H9 (cell line): ENCODE measurements at regions not wholly inside any gene's neighbourhood (a gene's known extent, or its start where the extent isn't known, plus 50 kb on each side); places are given as distances from the start of the nearest gene placed in this dataset.

Source experiments
- DNase-seq: peaks from one replicate; pipeline ENCODE4 v3.0.0-alpha.2; 2017
- H2AFZ ChIP-seq: one replicate; pipeline ENCODE4 v1.6.1; 2013; ENCODE audit warnings: mild to moderate bottlenecking, low read length, control low read depth, moderate library complexity
- H2AK5ac ChIP-seq: 2 replicates; pipeline ENCODE4 v1.6.1; 2013; ENCODE audit warnings: low read length, control low read depth, mixed read lengths; ENCODE audit not compliant: insufficient read length
- H2BK120ac ChIP-seq: one replicate; pipeline ENCODE4 v1.6.1; 2013; ENCODE audit warnings: low read depth, mild to moderate bottlenecking, low read length, control low read depth, inconsistent platforms; ENCODE audit not compliant: poor library complexity, severe bottlenecking
- H2BK12ac ChIP-seq: 2 replicates; pipeline ENCODE4 v1.6.1; 2013; ENCODE audit warnings: low read length, control low read depth, mixed read lengths, low read depth; ENCODE audit not compliant: insufficient read length
- H2BK15ac ChIP-seq: 2 replicates; pipeline ENCODE4 v1.6.1; 2013; ENCODE audit warnings: low read depth, low read length, control low read depth
- H2BK20ac ChIP-seq: one replicate; pipeline ENCODE4 v1.6.1; 2013; ENCODE audit warnings: low read depth, mild to moderate bottlenecking, low read length, control low read depth, inconsistent platforms; ENCODE audit not compliant: poor library complexity, severe bottlenecking
- H2BK5ac ChIP-seq: 2 replicates; pipeline ENCODE4 v1.6.1; 2013; ENCODE audit warnings: low read length, control low read depth, mixed read lengths; ENCODE audit not compliant: insufficient read length
- H3K14ac ChIP-seq: 2 replicates; pipeline ENCODE4 v1.6.1; 2013; ENCODE audit warnings: low read length, control low read depth; ENCODE audit not compliant: insufficient read depth
- H3K18ac ChIP-seq: 2 replicates; pipeline ENCODE4 v1.6.1; 2013; ENCODE audit warnings: low read depth, mild to moderate bottlenecking, mixed read lengths, low read length, control low read depth; ENCODE audit not compliant: insufficient read length
- H3K23ac ChIP-seq: 2 replicates; pipeline ENCODE4 v1.6.1; 2013; ENCODE audit warnings: low read length, control low read depth, mixed read lengths, low read depth; ENCODE audit not compliant: insufficient read length
- H3K23me2 ChIP-seq: 2 replicates; pipeline ENCODE4 v1.6.1; 2013; ENCODE audit warnings: low read depth, mild to moderate bottlenecking, mixed read lengths, low read length, control low read depth; ENCODE audit not compliant: insufficient read length, poor library complexity, severe bottlenecking
- H3K27ac ChIP-seq: 2 replicates; pipeline ENCODE4 v1.5.1; 2013; ENCODE audit warnings: low read length, control low read depth, mixed read lengths, low read depth; ENCODE audit not compliant: insufficient read length
- H3K27me3 ChIP-seq: 2 replicates; pipeline ENCODE4 v1.6.1; 2013; ENCODE audit warnings: low read length, control low read depth, inconsistent platforms; ENCODE audit not compliant: insufficient read depth
- H3K4ac ChIP-seq: 2 replicates; pipeline ENCODE4 v1.6.1; 2013; ENCODE audit warnings: low read depth, mild to moderate bottlenecking, control low read depth, inconsistent platforms, low read length, moderate library complexity
- H3K4me1 ChIP-seq: 2 replicates; pipeline ENCODE4 v1.6.1; 2013; ENCODE audit warnings: low read length, control low read depth, inconsistent platforms; ENCODE audit not compliant: insufficient read depth
- H3K4me2 ChIP-seq: 2 replicates; pipeline ENCODE4 v1.6.1; 2013; ENCODE audit warnings: low read length, control low read depth, mixed read lengths; ENCODE audit not compliant: insufficient read length, insufficient read depth
- H3K56ac ChIP-seq: 2 replicates; pipeline ENCODE4 v1.6.1; 2013; ENCODE audit warnings: low read depth, mild to moderate bottlenecking, mixed read lengths, low read length, control low read depth; ENCODE audit not compliant: insufficient read length
- H3K79me1 ChIP-seq: 2 replicates; pipeline ENCODE4 v1.6.1; 2013; ENCODE audit warnings: low read depth, mild to moderate bottlenecking, moderate library complexity, low read length, control low read depth, inconsistent platforms; ENCODE audit not compliant: insufficient read depth, poor library complexity, severe bottlenecking
- H3K79me2 ChIP-seq: 2 replicates; pipeline ENCODE4 v1.6.1; 2013; ENCODE audit warnings: low read length, control low read depth, inconsistent platforms; ENCODE audit not compliant: insufficient read depth
- H3K9ac ChIP-seq: 2 replicates; pipeline ENCODE4 v1.6.1; 2013; ENCODE audit warnings: low read length, control low read depth, mixed read lengths; ENCODE audit not compliant: insufficient read length; ENCODE audit errors: extremely low read depth
- H3K9me3 ChIP-seq: one replicate; pipeline ENCODE4 v1.6.1; 2013; ENCODE audit warnings: low read depth, low read length, inconsistent platforms; ENCODE audit not compliant: control insufficient read depth
- H3T11ph ChIP-seq: one replicate; pipeline ENCODE4 v1.6.1; 2013; ENCODE audit warnings: mild to moderate bottlenecking, low read length, control low read depth, inconsistent platforms
- H4K20me1 ChIP-seq: one replicate; pipeline ENCODE4 v1.6.1; 2013; ENCODE audit not compliant: control insufficient read depth, insufficient read length, insufficient read depth
- H4K5ac ChIP-seq: 2 replicates; pipeline ENCODE4 v1.6.1; 2013; ENCODE audit warnings: low read depth, mild to moderate bottlenecking, mixed read lengths, low read length, control low read depth; ENCODE audit not compliant: insufficient read length
- H4K8ac ChIP-seq: replicated peaks from 2 replicates; pipeline ENCODE4 v1.6.1; 2013; ENCODE audit warnings: low read length, control low read depth, mixed read lengths, low read depth; ENCODE audit not compliant: insufficient read length
- H4K91ac ChIP-seq: 2 replicates; pipeline ENCODE4 v1.6.1; 2013; ENCODE audit warnings: low read depth, mild to moderate bottlenecking, moderate library complexity, mixed read lengths, low read length, control low read depth; ENCODE audit not compliant: insufficient read length
- H3K27ac Mint-ChIP-seq, 3 experiments: 2 replicates in 2 of 3; 3 replicates in 1 of 3; pipeline ENCODE4 v1.8.0; 2020 to 2021; ENCODE audit warnings: mixed read lengths in 3 of 3, mild to moderate bottlenecking in 1 of 3, moderate library complexity in 1 of 3
- H3K27me3 Mint-ChIP-seq: 2 replicates; pipeline ENCODE4 v1.8.0; 2021; ENCODE audit warnings: low read depth, mild to moderate bottlenecking, moderate library complexity, mixed read lengths
- H3K36me3 Mint-ChIP-seq, 3 experiments: 2 replicates in 2 of 3; 3 replicates in 1 of 3; pipeline ENCODE4 v1.8.0; 2020 to 2021; ENCODE audit warnings: low read depth in 3 of 3, mixed read lengths in 3 of 3; ENCODE audit not compliant: insufficient read depth in 1 of 3
- H3K4me1 Mint-ChIP-seq, 2 experiments: 2 replicates each; pipeline ENCODE4 v1.8.0; 2020; ENCODE audit warnings: mixed read lengths in 2 of 2
- H3K4me3 Mint-ChIP-seq, 2 experiments: 2 replicates in 1 of 2; 3 replicates in 1 of 2; pipeline ENCODE4 v1.8.0; 2020 to 2021; ENCODE audit warnings: mild to moderate bottlenecking in 2 of 2, mixed read lengths in 2 of 2, moderate library complexity in 1 of 2
- H3K9me3 Mint-ChIP-seq, 2 experiments: 2 replicates in 1 of 2; 3 replicates in 1 of 2; pipeline ENCODE4 v1.8.0; 2020; ENCODE audit warnings: mild to moderate bottlenecking in 2 of 2, mixed read lengths in 2 of 2, moderate library complexity in 1 of 2
- WGBS: extraction: QIAGEN DNeasy Blood & Tissue Kit; methylation state at CpG from one replicate; pipeline ENCODE4 v1.1.7; 2013; ENCODE audit warnings: missing lambda C conversion rate, low lambda C conversion rate, mixed read lengths; ENCODE audit not compliant: insufficient read length; ENCODE audit errors: extremely low coverage; 5-methylcytosine and 5-hydroxymethylcytosine counted together
- TF ChIP-seq, protein P1 (sequence below): fragments of 200-600 bp; sonication (generic); conservative IDR thresholded peaks from 3 replicates; pipeline ENCODE4 v1.8.0; 2021; ENCODE audit warnings: antibody characterized with exemption, mild to moderate bottlenecking

DNA sequence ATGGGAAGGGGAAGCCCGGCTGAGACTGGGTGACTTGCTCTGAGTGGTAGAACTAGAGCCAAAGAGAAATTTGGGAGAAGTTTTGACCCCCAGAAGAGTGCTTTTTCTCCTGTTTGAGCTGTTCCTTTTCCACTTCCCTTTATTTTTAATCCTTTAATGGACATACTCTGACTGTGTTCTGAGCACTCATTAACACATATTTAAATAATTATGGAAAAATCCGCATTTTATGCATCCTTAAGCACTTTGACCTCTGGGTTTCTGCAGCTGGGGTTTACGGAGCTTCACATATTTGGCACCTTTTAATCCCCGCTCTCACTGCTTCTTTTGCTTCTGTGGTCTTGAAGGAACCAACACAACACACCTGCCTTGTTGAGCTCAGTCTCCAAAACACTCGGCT lies 114.7 kb downstream of the FOXL1 start:
- Mint-ChIP-seq H3K36me3 (no peaks in the 10 kb centered on the region; a peak in 1 of 7 replicates), H3K4me3 (no peak overlapping the region), H3K4me1 (peaks cover 6 to 11% of the 10 kb centered on the region in 2 experiments), H3K9me3 (peaks cover 2 to 3% of the 10 kb centered on the region in 2 experiments; a peak in 2 of 5 replicates), H3K27me3 (peaks cover 42% of the 10 kb centered on the region), H3K27ac (no peak overlapping the region)
- H2BK120ac ChIP-seq: no peak overlapping the region
- no peak overlapping the region for H4K91ac ChIP-seq
- no peak overlapping the region for H3K27ac ChIP-seq
- DNase-seq: no peak
- peaks cover 2% of the 10 kb centered on the region; the same call in 1 of the 2 replicates for H3K4me1 ChIP-seq
- H3K9ac ChIP-seq: no peak overlapping the region
- H3K18ac ChIP-seq: no peak overlapping the region
- no peak overlapping the region for H2BK15ac ChIP-seq
- no peak overlapping the region for H3K56ac ChIP-seq
- H3K23ac ChIP-seq: no peak overlapping the region
- TF ChIP-seq, protein P1, sequence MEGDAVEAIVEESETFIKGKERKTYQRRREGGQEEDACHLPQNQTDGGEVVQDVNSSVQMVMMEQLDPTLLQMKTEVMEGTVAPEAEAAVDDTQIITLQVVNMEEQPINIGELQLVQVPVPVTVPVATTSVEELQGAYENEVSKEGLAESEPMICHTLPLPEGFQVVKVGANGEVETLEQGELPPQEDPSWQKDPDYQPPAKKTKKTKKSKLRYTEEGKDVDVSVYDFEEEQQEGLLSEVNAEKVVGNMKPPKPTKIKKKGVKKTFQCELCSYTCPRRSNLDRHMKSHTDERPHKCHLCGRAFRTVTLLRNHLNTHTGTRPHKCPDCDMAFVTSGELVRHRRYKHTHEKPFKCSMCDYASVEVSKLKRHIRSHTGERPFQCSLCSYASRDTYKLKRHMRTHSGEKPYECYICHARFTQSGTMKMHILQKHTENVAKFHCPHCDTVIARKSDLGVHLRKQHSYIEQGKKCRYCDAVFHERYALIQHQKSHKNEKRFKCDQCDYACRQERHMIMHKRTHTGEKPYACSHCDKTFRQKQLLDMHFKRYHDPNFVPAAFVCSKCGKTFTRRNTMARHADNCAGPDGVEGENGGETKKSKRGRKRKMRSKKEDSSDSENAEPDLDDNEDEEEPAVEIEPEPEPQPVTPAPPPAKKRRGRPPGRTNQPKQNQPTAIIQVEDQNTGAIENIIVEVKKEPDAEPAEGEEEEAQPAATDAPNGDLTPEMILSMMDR: no peak
- H3K27me3 ChIP-seq: no peaks in the 10 kb centered on the region
- no peak overlapping the region for H2BK12ac ChIP-seq
- no peak overlapping the region for H3K14ac ChIP-seq
- no peaks in the 10 kb centered on the region for H3K79me1 ChIP-seq
- no peaks in the 10 kb centered on the region for H3K9me3 ChIP-seq
- no peak overlapping the region for H2AFZ ChIP-seq
- no peaks in the 10 kb centered on the region for H3K79me2 ChIP-seq
- H2AK5ac ChIP-seq: no peak overlapping the region
- H3K4me2 ChIP-seq: no peak overlapping the region
- H2BK5ac ChIP-seq: no peak overlapping the region
- H3T11ph ChIP-seq: no peak overlapping the region
- H4K8ac ChIP-seq: no peak overlapping the region
- H4K20me1 ChIP-seq: no peaks in the 10 kb centered on the region
- no peak overlapping the region for H3K4ac ChIP-seq
- H2BK20ac ChIP-seq: no peak overlapping the region
- H3K23me2 ChIP-seq: no peaks in the 10 kb centered on the region
- H4K5ac ChIP-seq: no peak overlapping the region
- WGBS: no CpG with 5 or more reads among the region's 5 CpGs
